Right cardiac atrium (tissue), 5 donors: ENCODE measurements at regions not wholly inside any gene's neighbourhood (a gene's known extent, or its start where the extent isn't known, plus 50 kb on each side); places are given as distances from the start of the nearest gene placed in this dataset.

Experiments used
- ATAC-seq, 2 donors: fragments of 200-7000 bp; cut with Tn5 transposase; one replicate each; pipeline versions ENCODE4 v1.8.0 to v1.9.1; 2020; ENCODE audit warnings: moderate library complexity in 2 of 2, mild to moderate bottlenecking in 1 of 2
- DNase-seq, 3 donors: peaks; one replicate each; pipeline ENCODE4 v3.0.0-alpha.2; 2020
- H3K27ac ChIP-seq: one replicate; pipeline ENCODE4 v1.5.1; 2013; ENCODE audit warnings: mild to moderate bottlenecking, low read length, control low read depth, moderate library complexity
- H3K27me3 ChIP-seq: one replicate; pipeline ENCODE4 v1.6.1; 2013; ENCODE audit not compliant: control insufficient read depth, insufficient read depth
- H3K4me1 ChIP-seq: one replicate; pipeline ENCODE4 v1.6.1; 2013; ENCODE audit warnings: low read length; ENCODE audit not compliant: control insufficient read depth, insufficient read depth
- H3K4me3 ChIP-seq: one replicate; pipeline ENCODE4 v1.5.1; 2013; ENCODE audit warnings: low read length, control low read depth
- H3K9me3 ChIP-seq: one replicate; pipeline ENCODE4 v1.6.1; 2013; ENCODE audit warnings: low read length; ENCODE audit not compliant: control insufficient read depth
- WGBS: extraction: QIAGEN DNeasy Blood & Tissue Kit; methylation state at CpG from one replicate; pipeline ENCODE4 v1.1.7; 2013; 5-methylcytosine and 5-hydroxymethylcytosine counted together
- intact Hi-C, 4 donors: fragments of 100-400 bp; cut with DNase I; formaldehyde crosslinking; loops; one replicate each; pipeline versions ENCODE4 v1.11.0 to v1.14.0; 2022 to 2023
- donor health status: healthy with polysubstance abuse.
- donor health status: DM: no; HTN: yes; CAD: no.
- donor health status: DM: no; HTN: no; CAD: no.
- donor health status: DM: no; HTN: yes; CAD: no; lungs with severe emphysema.
- donor health status: DM: yes; HTN: yes; CAD: no.

- Histone ChIP-seq H3K27ac (no peak overlapping the region), H3K9me3 (no peaks in the 10 kb centered on the region), H3K27me3 (no peaks in the 10 kb centered on the region), H3K4me3 (no peak overlapping the region), H3K4me1 (no peaks in the 10 kb centered on the region)
- WGBS = 58% methylated on average over 4 of the region's 4 CpGs
- intact Hi-C loops = no loop called here
- DNase-seq (no peak), ATAC-seq (no peak)
Observed at GRCh38 chr5:165834891-165835290, 2329.5 kb downstream of the MAT2B start.

DNA sequence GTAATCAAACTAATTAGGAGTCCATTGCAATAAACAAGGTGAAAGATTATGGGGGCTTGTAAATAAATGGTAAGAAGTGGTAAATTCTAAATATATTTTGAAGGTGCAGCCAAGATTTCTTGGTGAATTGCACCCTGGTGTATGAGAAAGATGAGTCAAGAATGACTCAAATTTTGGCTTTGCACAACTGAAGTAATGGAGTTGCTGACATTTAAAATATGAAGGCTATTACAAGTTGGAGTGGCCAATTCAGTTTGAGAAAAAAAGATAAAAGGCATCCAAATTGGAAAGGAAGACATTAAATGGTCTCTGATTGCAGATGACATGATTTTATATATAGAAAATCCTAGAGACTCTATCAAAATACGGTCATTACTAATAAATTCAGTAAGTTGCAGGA lies 2330.6 kb downstream of the MAT2B start:
- Histone ChIP-seq H3K4me1 (no peaks in the 10 kb centered on the region), H3K27ac (no peak overlapping the region), H3K4me3 (no peak overlapping the region), H3K27me3 (no peaks in the 10 kb centered on the region), H3K9me3 (no peaks in the 10 kb centered on the region)
- DNase-seq = no peak
- intact Hi-C loops = no loop called here
- no peak for ATAC-seq
- WGBS = 63% methylated on average over 1 of the region's 1 CpG

DNA sequence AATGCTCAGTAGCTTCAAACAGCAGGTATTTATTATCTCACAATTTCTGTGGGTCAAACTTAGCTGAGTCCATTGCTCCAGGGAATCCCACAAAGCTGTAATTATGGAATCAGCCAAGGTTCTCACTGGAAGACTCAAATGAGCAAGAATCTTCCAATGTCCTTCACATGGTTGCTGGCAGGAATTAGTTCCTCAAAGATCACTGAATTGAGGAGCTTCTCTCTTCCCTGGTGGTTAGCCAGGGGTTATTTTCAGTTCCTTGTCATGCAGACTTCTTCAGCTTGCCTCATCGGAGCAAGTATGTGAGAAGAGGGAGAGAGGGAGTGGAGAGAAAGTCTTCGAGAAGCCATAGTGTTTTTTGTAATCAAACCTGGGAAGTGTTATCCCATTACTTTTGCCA lies 2331.9 kb downstream of the MAT2B start:
- H3K4me1 ChIP-seq = no peaks in the 10 kb centered on the region
- no peaks in the 10 kb centered on the region for H3K9me3 ChIP-seq
- intact Hi-C loops = no loop called here
- DNase-seq (no peak), ATAC-seq (no peak)
- no peaks in the 10 kb centered on the region for H3K27me3 ChIP-seq
- 63% methylated on average over 2 of the region's 2 CpGs for WGBS
- no peak overlapping the region for H3K27ac ChIP-seq
- no peak overlapping the region for H3K4me3 ChIP-seq

- Histone ChIP-seq H3K27ac (no peak overlapping the region), H3K4me1 (no peaks in the 10 kb centered on the region), H3K27me3 (no peaks in the 10 kb centered on the region), H3K9me3 (no peaks in the 10 kb centered on the region), H3K4me3 (no peak overlapping the region)
- DNase-seq = no peak
- intact Hi-C loops = no loop called here
- no peak for ATAC-seq
- 85% methylated on average over 5 of the region's 5 CpGs for WGBS
Observed at GRCh38 chr5:165844571-165844970, 2339.2 kb downstream of the MAT2B start.

DNA sequence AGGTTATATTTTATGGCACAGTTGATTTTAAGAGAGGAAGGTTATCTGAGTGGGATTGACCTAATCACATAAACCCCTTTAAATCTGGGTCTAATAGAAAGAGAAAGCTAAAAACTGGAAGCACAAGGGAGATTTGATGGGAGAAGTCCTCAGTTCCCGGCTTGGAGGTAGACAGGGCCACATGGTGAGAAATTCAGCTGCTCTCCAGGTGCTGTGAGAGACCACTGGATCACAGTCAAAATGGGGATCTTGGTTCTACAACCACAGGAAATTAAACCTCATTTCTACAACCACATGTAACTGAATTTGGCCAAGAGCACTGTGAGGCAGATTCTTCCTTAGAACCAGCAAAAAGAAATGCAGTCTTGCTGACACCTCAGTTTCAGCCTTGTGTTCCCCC lies 2352.7 kb downstream of the MAT2B start:
- H3K27me3 ChIP-seq = no peaks in the 10 kb centered on the region
- no peak overlapping the region for H3K4me3 ChIP-seq
- DNase-seq = no peak
- intact Hi-C loops = no loop called here
- H3K4me1 ChIP-seq = no peaks in the 10 kb centered on the region
- ATAC-seq = no peak
- no peak overlapping the region for H3K27ac ChIP-seq
- no peaks in the 10 kb centered on the region for H3K9me3 ChIP-seq
- 86% methylated on average over 1 of the region's 1 CpG for WGBS

- DNase-seq = no peak
- 53% methylated on average over 2 of the region's 2 CpGs for WGBS
- ATAC-seq = no peak
- no peaks in the 10 kb centered on the region for H3K4me1 ChIP-seq
- H3K4me3 ChIP-seq = no peak overlapping the region
- H3K27me3 ChIP-seq = no peaks in the 10 kb centered on the region
- no peaks in the 10 kb centered on the region for H3K9me3 ChIP-seq
- no peak overlapping the region for H3K27ac ChIP-seq
- intact Hi-C loops = no loop called here
Observed at GRCh38 chr5:165859251-165859650, 2353.8 kb downstream of the MAT2B start.

- intact Hi-C loops = no loop called here
- ATAC-seq (no peak), DNase-seq (no peak)
Observed at GRCh38 chr5:165863239-165863638, 2357.8 kb downstream of the MAT2B start.

GRCh38 chr5:165871291-165871690 lies 2365.9 kb downstream of the MAT2B start:
- no peaks in the 10 kb centered on the region for H3K4me1 ChIP-seq
- H3K27ac ChIP-seq = no peak overlapping the region

More at GRCh38 chr5:165863239-165863638, 2357.8 kb downstream of the MAT2B start:
- H3K27ac ChIP-seq = no peak overlapping the region
- no peaks in the 10 kb centered on the region for H3K4me1 ChIP-seq
- WGBS = 90% methylated on average over 4 of the region's 4 CpGs
- no peak overlapping the region for H3K4me3 ChIP-seq
- H3K27me3 ChIP-seq = no peaks in the 10 kb centered on the region
- H3K9me3 ChIP-seq = no peaks in the 10 kb centered on the region

GRCh38 chr5:165874851-165875250 lies 2369.4 kb downstream of the MAT2B start:
- no peak overlapping the region for H3K4me3 ChIP-seq
- 93% methylated on average over 2 of the region's 2 CpGs for WGBS
- DNase-seq = no peak
- H3K27me3 ChIP-seq = no peaks in the 10 kb centered on the region
- no peaks in the 10 kb centered on the region for H3K4me1 ChIP-seq
- intact Hi-C loops = no loop called here
- ATAC-seq = no peak
- H3K27ac ChIP-seq = no peak overlapping the region
- no peaks in the 10 kb centered on the region for H3K9me3 ChIP-seq

More at GRCh38 chr5:165871291-165871690, 2365.9 kb downstream of the MAT2B start:
- no peaks in the 10 kb centered on the region for H3K27me3 ChIP-seq
- H3K4me3 ChIP-seq = no peak overlapping the region
- intact Hi-C loops = no loop called here
- 51% methylated on average over 2 of the region's 2 CpGs for WGBS
- H3K9me3 ChIP-seq = no peaks in the 10 kb centered on the region
- DNase-seq (no peak), ATAC-seq (no peak)

- H3K4me1 ChIP-seq = no peaks in the 10 kb centered on the region
- ATAC-seq = no peak
- no peak overlapping the region for H3K4me3 ChIP-seq
- H3K27ac ChIP-seq = no peak overlapping the region
- H3K9me3 ChIP-seq = no peaks in the 10 kb centered on the region
- intact Hi-C loops = no loop called here
- DNase-seq = no peak
- no peaks in the 10 kb centered on the region for H3K27me3 ChIP-seq
Observed at GRCh38 chr5:165876538-165876937, 2371.1 kb downstream of the MAT2B start.

GRCh38 chr5:165877475-165877874 lies 2372.1 kb downstream of the MAT2B start:
- 69% methylated on average over 3 of the region's 3 CpGs for WGBS
- H3K9me3 ChIP-seq = no peaks in the 10 kb centered on the region
- no peak overlapping the region for H3K27ac ChIP-seq
- DNase-seq (no peak), ATAC-seq (no peak)
- no peaks in the 10 kb centered on the region for H3K4me1 ChIP-seq
- no peak overlapping the region for H3K4me3 ChIP-seq
- intact Hi-C loops = no loop called here
- no peaks in the 10 kb centered on the region for H3K27me3 ChIP-seq

DNA sequence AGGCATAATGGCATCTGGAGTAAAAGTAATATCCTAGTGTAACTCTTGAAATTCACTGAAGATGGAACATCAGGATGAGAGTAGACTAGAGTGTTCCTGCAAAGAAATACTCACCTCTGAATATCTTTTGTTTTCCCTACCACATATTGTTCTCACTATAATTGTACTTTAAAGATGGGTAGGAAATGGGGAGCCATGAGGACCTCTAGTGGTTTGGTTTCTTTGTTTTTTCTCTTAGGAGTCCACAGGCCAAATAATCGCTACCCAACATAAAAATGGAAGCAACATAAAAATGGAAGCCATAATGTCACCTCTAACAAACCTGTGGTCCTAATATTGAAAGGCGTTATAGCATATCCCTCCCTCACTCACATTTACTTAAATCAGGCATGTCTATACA lies 2375.8 kb downstream of the MAT2B start:
- H3K27ac ChIP-seq = no peak overlapping the region
- WGBS = 81% methylated on average over 2 of the region's 2 CpGs
- no peaks in the 10 kb centered on the region for H3K4me1 ChIP-seq
- no peak overlapping the region for H3K4me3 ChIP-seq
- H3K9me3 ChIP-seq = no peaks in the 10 kb centered on the region
- no peaks in the 10 kb centered on the region for H3K27me3 ChIP-seq
- ATAC-seq (no peak), DNase-seq (no peak)
- intact Hi-C loops = no loop called here
